ENCODE measurements at regions not wholly inside any gene's neighbourhood (a gene's known extent, or its start where the extent isn't known, plus 50 kb on each side); places are given as distances from the start of the nearest gene placed in this dataset.
"Not testable (repeated sequence)": the region's sequence is repeated elsewhere in the genome, so short reads cannot be mapped to it uniquely, and the experiment has no call there.

GRCh38 chr1:68673771-68674170 is 176.9 kb upstream of the DEPDC1 start:
- DNase-seq (ENCODE audit: low read depth in 2 of 2): no peak

- DNase-seq (ENCODE audit: low read depth in 2 of 2): no peak
These were observed 178.5 kb upstream of the DEPDC1 start for GRCh38 chr1:68675336-68675735.

GRCh38 chr1:68677684-68678351 is 180.9 kb upstream of the DEPDC1 start:
- DNase-seq (ENCODE audit: low read depth in 2 of 2): no peak

- DNase-seq (ENCODE audit: low read depth in 2 of 2): no peak
These were observed 199.3 kb upstream of the DEPDC1 start for GRCh38 chr1:68696221-68696620.

DNA sequence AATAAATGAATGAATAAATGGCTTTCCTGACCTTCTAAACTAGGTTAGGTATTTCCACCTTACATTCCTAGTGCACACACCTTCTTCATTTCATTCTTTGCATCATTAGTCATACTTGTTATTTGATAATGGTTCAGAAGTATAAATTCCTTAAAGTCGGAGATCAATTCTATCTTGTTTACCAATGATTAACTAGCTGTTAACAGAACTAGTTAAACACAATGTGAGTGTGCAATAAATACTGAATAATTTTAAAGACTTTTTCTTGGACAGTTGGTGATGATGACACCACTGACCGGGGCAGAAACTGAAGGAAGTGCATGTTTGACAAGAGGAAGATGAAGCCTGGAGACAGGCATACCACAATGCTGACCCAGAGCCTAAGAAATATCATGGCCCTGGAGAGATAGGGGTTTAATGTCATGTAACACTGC is 207.1 kb upstream of the DEPDC1 start:
- no peak for DNase-seq (ENCODE audit: low read depth in 2 of 2)

DNA sequence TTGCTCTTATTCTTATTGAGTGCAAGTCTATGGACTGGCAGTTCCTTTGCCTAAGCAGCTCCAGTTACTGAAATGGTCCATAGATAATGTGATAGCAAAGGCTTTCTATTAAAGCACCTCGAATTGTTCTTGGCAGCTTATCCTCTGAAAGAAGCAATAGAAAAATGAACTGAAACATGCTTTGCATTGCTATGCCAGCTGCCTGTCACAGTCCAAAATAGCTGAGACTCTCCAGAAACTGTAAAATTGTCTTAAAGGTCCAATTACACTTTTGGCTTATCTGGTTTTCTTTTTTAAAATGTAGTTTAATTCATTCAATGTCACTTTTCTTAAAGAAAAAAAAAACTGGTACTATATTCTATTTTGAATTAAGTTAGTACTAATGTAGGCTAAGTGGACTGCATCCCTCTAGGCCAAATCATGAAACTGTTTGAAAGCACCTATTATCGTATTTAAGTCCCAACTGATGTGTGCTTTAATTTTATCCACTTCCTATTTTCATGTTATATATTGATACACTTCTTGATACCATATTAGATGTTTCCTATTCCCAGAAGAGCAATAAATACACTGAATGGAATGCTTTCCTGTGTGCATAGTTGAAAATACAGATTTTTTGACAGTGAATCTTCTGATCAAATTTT is 208.0 kb upstream of the DEPDC1 start:
- DNase-seq (ENCODE audit: low read depth in 2 of 2): no peak

- DNase-seq (ENCODE audit: low read depth in 2 of 2): no peak
These were observed 208.6 kb upstream of the DEPDC1 start for GRCh38 chr1:68705466-68705865.

DNA sequence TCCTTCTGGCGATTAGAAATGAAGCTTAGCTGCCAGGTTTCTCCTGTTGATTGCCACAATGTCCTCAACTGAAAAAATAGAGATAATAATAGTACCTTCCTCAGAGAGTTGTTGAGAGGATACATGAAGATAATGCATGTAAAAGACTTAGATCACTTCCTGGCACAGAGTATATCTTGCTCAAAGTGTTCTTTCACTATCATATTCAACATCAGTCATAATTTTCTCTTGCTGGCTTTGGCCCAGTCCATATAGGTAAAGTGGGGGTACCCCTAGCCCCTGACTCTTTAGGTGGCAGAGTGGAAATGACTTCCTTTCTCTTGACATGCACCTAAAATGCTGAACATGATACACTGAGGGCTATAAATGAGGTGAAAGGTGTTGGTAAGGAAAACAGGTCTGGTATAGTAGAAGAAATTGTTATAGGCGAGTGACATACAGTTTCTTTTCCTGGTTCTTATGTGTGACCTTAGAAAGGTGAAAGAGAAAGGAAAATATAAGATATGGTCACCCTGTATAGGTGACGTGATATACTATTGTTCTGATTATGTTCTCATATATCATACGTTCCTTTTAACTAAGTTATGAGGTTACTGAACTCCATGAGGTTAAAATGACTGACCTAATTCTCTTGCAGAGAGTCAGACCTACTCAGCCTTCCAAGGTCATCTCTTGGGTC is 209.9 kb upstream of the DEPDC1 start:
- no peak for DNase-seq (ENCODE audit: low read depth in 2 of 2)

DNA sequence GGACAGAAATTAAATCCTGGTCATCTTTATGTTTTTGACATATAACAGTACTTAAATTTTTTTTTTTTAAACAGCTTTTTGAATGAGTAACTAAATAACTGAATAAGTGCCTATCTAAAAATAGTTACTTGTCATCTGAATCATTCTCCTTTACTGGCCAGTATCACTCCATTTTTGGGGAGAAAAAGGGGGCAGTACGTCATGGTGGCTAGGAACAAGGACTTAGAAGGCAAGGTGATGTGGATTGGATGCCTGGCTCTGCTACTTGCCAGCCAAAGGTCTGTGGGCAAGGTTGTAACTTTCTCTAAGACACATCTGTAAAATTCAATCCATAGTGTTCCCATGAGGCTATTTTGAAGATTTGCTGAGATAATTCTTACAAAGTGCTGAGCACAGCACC is 220.4 kb upstream of the DEPDC1 start:
- no peak for DNase-seq (ENCODE audit: low read depth in 2 of 2)

- DNase-seq (ENCODE audit: low read depth in 2 of 2): no peak
These were observed 223.6 kb upstream of the DEPDC1 start for GRCh38 chr1:68720476-68720875.

DNA sequence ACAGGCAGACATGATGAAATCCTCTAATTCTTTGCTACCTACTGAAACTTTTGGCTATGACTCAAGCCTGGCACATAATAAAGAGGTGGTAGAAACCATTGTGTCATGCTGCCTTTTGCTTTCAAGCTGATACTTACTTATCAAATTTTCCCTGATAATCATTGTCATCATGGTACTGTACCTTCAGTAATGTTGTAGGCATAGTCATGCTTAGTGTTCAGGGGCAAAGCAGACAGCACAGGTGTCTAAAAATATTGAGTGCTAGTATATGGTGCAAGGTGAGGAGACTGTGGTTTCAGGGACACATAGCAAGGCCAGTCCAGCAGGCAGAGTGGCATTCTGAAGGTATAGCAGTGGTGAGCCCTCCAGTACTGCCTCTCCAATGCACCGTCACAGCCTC is 226.9 kb upstream of the DEPDC1 start:
- no peak for DNase-seq (ENCODE audit: low read depth in 2 of 2)

DNA sequence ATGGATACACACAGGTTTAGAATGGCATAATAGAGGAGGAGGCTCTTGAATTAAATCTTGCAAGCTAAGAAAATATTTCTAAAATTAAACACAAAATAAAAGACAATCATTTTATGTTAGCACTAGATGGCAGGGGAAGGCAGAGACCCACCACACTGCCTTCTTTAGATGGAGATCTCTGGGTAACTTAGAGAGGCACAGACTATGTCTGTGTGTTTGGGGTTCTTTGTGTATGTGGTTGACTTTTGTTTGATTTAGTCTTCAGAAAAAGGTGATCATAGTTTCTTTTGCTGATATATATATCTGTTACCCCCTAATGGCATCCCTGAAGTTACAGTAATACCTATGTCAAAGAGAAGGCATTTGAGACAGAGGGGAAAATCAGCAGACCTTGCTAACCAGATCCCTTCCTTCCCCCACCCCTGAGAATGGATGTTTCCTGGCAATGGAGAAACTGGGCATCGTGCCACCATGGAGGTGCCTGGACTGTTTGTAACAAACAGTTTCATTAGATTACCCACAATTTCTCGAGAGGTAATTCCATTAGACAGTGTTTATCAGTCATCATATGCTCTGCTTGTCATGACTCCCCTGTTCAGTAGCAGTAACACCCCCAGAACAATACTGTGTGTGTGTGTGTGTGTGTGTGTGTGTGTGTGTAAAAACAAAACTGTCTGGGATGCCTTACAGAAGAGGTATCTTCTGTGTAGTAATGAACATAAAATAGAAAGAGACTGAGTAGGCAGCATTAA is 228.3 kb upstream of the DEPDC1 start:
- no peak for DNase-seq (ENCODE audit: low read depth in 2 of 2)

GRCh38 chr1:68739486-68739885 is 242.6 kb upstream of the DEPDC1 start:
- not testable (repeated sequence) for DNase-seq (ENCODE audit: low read depth in 2 of 2)

DNA sequence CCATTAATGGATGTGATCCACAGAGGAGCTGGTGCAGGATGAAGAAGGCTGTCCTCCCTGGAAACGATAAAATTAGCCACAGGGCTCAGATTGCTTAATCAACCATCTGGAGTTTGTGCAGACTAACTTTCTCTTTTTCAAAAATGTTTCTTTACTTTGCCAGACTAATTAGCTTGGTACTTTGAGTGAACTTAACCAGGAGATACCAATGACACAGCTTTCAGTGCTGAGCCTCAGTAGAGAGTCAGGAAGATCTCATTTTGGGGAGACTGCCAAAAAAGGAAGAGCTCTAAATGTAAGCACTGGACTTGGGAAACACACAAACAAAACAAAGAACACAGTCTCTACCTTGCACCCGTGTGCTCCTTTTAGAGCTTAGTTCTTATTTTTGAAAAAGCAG is 248.1 kb upstream of the DEPDC1 start:
- DNase-seq (ENCODE audit: low read depth in 2 of 2): no peak

GRCh38 chr1:68745451-68745850 is 248.6 kb upstream of the DEPDC1 start:
- DNase-seq (ENCODE audit: low read depth in 2 of 2): no peak

DNA sequence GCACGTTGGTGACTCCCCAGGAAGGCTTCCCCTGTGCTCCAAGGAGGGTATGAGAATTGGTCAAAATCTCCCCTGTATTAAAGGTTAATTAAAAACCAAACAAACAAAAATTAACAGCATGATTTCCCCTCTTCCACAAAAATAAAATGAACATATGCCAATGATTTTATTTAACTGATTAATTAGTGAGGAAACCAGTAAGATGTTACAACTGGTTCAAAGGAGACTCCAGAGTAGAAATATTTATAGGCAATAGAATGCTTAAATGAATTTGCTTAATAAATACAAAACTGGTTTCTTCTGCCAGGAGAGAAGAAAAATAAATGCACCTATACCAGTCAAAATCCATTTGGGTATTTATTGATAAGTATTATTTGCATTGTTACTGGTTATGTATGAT is 249.5 kb upstream of the DEPDC1 start:
- no peak for DNase-seq (ENCODE audit: low read depth in 2 of 2)

DNA sequence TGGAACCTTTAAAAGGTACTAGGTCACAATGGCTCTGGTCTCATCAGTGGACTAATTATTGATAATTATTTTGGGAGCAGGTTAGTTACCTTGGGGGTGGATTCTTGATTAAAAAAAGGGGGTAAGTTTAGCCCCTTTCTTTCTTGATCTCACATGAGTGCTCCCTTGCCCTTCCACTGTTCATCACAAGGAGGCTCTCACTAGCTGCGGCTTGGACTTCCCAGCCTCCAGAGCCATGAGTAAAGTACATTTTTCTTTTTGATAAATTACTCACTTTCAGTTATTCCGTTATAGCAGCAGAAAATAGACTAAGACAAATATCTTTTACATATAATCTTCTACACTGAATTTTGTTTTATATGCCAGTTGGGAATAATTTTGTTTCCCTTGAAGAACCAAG is 254.8 kb upstream of the DEPDC1 start:
- DNase-seq (ENCODE audit: low read depth in 2 of 2): no peak

- DNase-seq (ENCODE audit: low read depth in 2 of 2): no peak
These were observed 261.9 kb upstream of the DEPDC1 start for GRCh38 chr1:68758666-68759209.

DNA sequence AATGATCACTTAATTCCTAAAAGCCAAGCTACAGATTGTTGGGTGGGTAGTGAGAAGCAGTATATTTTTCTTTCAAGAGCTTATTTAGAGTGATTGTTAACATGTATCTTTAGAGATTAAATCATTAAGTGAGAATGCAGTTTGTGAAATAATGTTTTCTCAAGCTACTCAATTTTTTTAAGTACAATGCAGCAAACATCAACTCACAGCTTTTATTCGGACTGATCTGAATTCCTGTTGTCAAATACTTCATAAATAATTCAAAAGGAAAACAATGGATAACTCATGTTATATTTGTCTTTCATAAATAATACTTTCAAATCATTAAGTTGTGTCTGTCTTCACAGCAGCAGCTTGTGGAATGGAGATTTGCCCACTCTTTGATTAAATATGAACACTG is 271.1 kb upstream of the DEPDC1 start:
- no peak for DNase-seq (ENCODE audit: low read depth in 2 of 2)

- no peak for DNase-seq (ENCODE audit: low read depth in 2 of 2)
These were observed 273.9 kb upstream of the DEPDC1 start for GRCh38 chr1:68770817-68771216.

DNA sequence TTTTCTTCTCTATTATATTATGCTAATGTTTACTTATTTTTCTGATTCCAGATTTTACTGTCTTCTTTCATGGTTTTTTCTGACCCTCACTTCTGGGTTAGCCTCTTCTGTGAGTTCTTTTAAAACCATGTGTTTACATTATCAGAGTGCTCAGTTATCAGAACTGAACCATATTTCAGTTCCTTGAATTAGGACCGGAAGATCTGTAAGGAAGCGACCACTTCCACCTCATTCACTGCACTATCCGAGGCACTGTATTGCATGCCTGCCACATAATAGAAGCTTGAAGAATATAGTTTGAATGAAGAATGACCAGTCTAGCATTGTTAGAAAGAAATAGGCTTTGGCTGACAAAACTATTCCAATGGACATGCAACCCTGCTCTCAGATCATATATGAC is 281.0 kb upstream of the DEPDC1 start:
- DNase-seq (ENCODE audit: low read depth in 2 of 2): no peak

DNA sequence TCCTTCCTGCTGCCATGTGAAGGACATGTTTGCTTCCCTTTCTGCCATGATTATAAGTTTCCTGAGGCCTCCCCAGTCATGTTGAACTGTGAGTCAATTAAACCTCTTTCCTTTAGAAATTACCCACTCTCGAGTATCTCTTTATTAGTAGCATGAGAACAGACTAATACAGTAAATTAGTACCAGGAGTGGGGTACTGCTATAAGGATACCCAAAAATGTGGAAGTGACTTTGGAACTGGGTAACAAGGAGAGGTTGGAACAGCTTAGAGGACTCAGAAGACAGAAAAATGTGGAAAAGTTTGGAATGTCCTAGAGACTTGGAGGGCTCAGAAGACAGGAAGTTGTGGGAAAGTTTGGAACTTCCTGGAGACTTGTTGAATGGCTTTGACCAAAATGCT is 283.0 kb upstream of the DEPDC1 start:
- DNase-seq (ENCODE audit: low read depth in 2 of 2): not testable (repeated sequence)
